Left colon (tissue), 2 donors: ENCODE measurements at regions not wholly inside any gene's neighbourhood (a gene's known extent, or its start where the extent isn't known, plus 50 kb on each side); places are given as distances from the start of the nearest gene placed in this dataset.
"Not testable (repeated sequence)": the region's sequence is repeated elsewhere in the genome, so short reads cannot be mapped to it uniquely, and the experiment has no call there.

ENCODE experiments used
- ATAC-seq: fragments of 200-7000 bp; cut with Tn5 transposase; one replicate; pipeline ENCODE4 v1.9.1; 2020; ENCODE audit warnings: mild to moderate bottlenecking, moderate library complexity
- DNase-seq, 2 donors: peaks; one replicate each; pipeline ENCODE4 v3.0.0-alpha.2; 2020
- intact Hi-C, 2 donors: fragments of 100-400 bp; cut with DNase I in 1 of 2; cut with micrococcal nuclease in 1 of 2; formaldehyde crosslinking; loops; one replicate each; pipeline versions ENCODE4 v1.11.2 to v1.14.0; 2022; cut with DNase I, micrococcal nuclease
- donor health status: DM: no; HTN: no; CAD: no.
- donor health status: DM: yes; HTN: yes; CAD: no.

- intact Hi-C loops = loop anchor here in 1 of 2 donors (5.0 kb wide), 1 partner anchor 251 kb away; no protein-coding TSS in a partner anchor
- DNase-seq (no peak), ATAC-seq (no peak)
These were observed 234.5 kb upstream of the ZNF217 start for GRCh38 chr20:53828088-53828681.

GRCh38 chr20:53827292-53828087 lies 233.9 kb upstream of the ZNF217 start:
- ATAC-seq (no peak), DNase-seq (no peak)
- intact Hi-C loops = loop anchor here in 1 of 2 donors (5.0 kb wide), 1 partner anchor 250 kb away; no protein-coding TSS in a partner anchor

GRCh38 chr20:53826597-53827291 lies 233.1 kb upstream of the ZNF217 start:
- DNase-seq (no peak), ATAC-seq (no peak)
- intact Hi-C loops = loop anchor here in 1 of 2 donors (5.0 kb wide), 1 partner anchor 249 kb away; no protein-coding TSS in a partner anchor

GRCh38 chr20:53826090-53826489 lies 232.5 kb upstream of the ZNF217 start:
- DNase-seq (no peak), ATAC-seq (no peak)
- intact Hi-C loops = loop anchor here in 1 of 2 donors (5.0 kb wide), 1 partner anchor 249 kb away; no protein-coding TSS in a partner anchor

DNA sequence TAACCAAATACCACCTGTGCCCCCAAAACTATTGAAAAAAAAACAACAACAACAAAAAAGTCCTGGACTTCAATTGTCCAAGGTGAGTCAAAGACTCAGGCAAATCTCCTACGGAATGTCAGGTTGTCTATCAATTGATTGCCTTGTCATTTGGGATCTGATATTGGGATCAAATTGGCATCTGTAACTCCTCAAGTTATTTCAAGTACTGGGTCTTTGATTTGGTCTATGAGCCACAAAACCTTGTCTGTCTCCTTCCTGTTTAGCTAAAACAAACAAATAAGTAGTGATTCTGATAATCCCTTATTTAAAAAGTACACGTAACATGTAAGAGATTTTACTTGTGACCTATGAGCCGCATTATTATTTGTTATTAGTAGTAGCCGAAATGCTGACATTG lies 231.6 kb upstream of the ZNF217 start:
- ATAC-seq = no peak
- DNase-seq = no peak
- intact Hi-C loops = loop anchor here in 1 of 2 donors (5.0 kb wide), 1 partner anchor 248 kb away; no protein-coding TSS in a partner anchor

DNA sequence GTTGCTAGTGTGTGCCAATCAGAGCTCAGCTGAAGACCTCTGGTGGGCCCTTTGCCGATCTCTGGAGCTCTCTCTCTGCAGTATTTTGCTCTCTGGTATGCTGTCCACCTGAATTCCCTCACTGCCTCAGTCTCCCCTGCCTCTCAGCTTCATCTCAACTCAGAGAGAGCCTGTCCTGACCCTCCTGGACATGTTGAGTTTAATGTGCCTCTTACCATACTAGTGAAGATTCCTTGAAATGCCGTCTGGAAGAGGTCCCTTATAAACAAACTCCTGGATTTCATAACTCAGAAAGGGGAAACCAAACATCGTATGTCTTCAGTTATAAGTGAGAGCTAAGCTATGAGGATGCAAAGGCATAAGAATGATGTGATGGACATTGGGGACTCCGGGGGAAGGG lies 231.1 kb upstream of the ZNF217 start:
- ATAC-seq (no peak), DNase-seq (no peak)
- intact Hi-C loops = loop anchor here in 1 of 2 donors (5.0 kb wide), 1 partner anchor 247 kb away; no protein-coding TSS in a partner anchor

- intact Hi-C loops = no loop called here
- DNase-seq (no peak), ATAC-seq (no peak)
These were observed 229.6 kb upstream of the ZNF217 start for GRCh38 chr20:53823121-53823764.

- intact Hi-C loops = no loop called here
- DNase-seq = no peak
These were observed 228.9 kb upstream of the ZNF217 start for GRCh38 chr20:53822534-53822933.

DNA sequence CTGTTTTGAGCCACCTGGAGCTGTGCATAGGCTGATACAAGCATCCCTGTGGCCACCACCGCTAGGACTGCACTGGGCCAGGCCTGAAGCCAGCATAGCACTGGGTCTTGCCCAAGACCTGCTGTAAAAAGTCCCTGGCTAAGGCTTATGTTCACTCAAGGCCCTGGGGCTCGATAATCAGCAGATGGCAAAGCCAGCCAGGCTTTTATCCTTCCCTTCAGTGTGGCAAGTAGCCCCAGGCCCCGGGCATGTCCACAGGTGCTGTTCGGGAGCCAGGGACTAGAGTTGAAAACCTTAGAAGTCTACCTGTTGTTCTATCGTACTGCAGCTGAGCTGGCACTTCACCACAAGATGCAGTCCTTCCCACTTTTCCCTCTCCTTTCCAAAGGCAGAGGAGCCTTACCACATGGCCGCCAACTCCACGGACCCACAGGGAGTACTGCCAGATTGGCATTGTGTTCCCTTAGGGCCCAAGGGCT lies 226.4 kb upstream of the ZNF217 start:
- ATAC-seq (no peak), DNase-seq (no peak)
- intact Hi-C loops = no loop called here

More at GRCh38 chr20:53822534-53822933, 228.9 kb upstream of the ZNF217 start:
- no peak for ATAC-seq

GRCh38 chr20:53818457-53819177 lies 225.0 kb upstream of the ZNF217 start:
- intact Hi-C loops = no loop called here
- no peak for ATAC-seq
- DNase-seq = no peak

DNA sequence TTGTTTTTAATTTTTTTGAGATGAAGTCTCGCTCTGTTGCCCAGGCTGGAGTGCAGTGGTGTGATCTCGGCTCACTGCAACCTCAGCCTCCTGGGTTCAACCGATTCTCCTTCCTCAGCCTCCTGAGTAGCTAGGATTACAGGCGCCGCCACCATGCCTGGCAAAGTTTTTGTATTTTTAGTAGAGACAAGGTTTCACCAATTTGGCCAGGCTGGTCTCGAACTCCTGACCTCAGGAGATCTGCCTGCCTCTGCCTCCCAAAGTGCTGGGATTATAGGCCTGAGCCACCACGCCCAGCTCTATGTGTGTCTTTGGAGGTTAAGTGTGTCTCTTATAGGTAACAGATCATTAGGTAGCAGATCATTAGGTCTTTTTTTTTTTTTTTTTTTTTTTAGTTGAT lies 223.9 kb upstream of the ZNF217 start:
- ATAC-seq, DNase-seq, intact Hi-C loops: not testable (repeated sequence)

DNA sequence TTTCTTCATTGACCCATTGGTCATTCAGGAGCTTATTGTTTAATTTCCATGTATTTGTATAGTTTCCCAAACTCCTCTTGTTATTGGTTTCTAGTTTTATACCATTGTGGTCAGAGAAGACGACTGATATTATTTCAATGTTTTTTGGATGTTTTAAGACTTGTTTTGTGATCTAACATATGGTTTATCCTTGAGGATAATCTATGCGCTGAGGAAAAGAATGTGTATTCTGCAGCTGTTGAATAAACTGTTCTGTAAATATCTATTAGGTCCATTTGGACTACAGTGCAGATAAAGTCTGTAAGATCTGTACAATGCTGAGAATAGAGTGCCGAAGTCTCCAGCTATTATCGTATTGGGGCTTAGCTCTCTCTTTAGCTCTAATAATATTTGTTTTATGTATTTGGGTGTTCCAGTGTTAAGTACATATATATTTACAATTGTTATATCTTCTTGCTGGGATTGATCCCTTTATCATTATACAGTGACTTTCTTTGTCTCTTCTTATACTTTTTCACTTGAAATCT lies 223.3 kb upstream of the ZNF217 start:
- intact Hi-C loops = no loop called here
- no peak for ATAC-seq
- DNase-seq = no peak

GRCh38 chr20:53815509-53815908 lies 221.9 kb upstream of the ZNF217 start:
- intact Hi-C loops = no loop called here
- no peak for DNase-seq
- no peak for ATAC-seq

DNA sequence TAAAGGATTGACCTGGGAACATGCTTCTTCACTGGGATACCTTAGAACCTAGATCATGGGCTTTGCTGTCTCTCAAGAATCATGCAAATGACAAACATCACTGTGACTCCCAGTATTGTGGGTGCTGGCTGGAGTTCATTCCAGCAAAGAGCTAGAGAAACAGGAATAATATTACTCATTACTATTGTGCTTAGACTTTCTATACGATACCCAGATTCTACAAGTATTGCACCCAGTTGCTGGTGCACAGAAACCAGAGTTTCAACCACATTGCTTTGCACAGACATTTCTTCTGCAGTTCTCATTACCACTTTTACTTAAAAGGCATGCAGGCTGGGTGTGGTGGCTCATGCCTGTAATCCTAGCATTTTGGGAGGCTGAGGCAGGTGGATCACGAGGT lies 220.4 kb upstream of the ZNF217 start:
- DNase-seq (no peak), ATAC-seq (no peak)
- intact Hi-C loops = no loop called here

DNA sequence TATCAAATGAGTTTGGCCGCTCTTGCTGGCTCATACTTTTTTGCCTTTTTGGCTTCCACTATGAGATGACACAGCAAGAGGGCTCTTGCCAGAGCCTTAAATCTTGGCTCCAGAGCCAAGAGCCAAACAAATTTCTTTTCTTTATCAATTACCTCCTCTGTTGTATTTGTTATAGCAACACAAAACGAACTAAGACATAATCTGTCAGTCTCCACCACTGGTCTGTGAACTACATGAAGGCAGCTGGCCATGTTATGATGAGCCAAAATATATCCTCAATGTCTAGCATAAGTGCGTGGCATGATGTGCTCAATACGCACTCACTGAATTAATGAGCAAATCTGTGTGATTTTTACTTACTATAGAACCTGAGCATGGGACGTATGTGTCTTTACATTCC lies 220.0 kb upstream of the ZNF217 start:
- no peak for DNase-seq
- ATAC-seq = no peak
- intact Hi-C loops = no loop called here

GRCh38 chr20:53811577-53811976 lies 217.9 kb upstream of the ZNF217 start:
- DNase-seq (no peak), ATAC-seq (no peak)
- intact Hi-C loops = no loop called here

DNA sequence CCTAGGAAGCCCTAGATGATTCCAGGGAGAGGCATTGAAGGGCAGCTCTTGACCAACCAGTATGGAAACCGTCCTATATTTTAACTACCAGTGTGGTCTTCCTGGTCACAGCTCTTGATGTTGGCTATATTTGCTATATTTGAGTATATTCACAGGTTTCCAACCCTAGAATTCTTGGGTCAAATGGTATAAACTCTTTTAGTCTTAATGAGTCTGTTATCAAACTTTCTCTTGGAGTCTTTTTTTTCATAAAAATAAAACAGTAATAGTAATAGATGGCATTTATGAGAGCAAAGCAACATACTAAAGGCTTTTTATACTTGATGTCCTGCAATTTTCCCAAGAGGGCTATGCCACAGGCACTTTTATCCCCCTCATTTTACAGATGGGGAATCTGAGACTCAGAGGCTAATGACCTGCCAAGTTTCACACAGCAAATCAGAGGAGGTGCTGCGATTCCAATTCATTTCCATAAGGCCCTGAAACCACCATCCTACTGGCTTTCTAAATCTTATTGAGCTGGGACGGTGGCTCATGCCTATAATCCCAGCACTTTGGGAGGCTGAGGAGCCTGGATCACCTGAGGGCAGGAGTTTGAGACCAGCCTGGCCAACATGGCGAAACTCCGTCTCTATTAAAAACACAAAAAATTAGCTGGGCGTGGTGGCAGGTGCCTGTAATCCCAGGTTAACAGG lies 217.2 kb upstream of the ZNF217 start:
- no peak for ATAC-seq
- intact Hi-C loops = no loop called here
- DNase-seq = no peak
